Panc1 (cell line): ENCODE measurements at regions not wholly inside any gene's neighbourhood (a gene's known extent, or its start where the extent isn't known, plus 50 kb on each side); places are given as distances from the start of the nearest gene placed in this dataset.

Source experiments
- CTCF ChIP-seq: fragments of 450-650 bp; IDR thresholded peaks from 2 replicates; pipeline ENCODE4 v1.5.1; 2017; ENCODE audit warnings: mild to moderate bottlenecking
- POLR2AphosphoS5 ChIP-seq: IDR thresholded peaks from 2 replicates; pipeline ENCODE4 v1.6.1; 2012; ENCODE audit warnings: mild to moderate bottlenecking, low read depth, low read length, moderate library complexity
- SIN3A ChIP-seq: IDR thresholded peaks from 2 replicates; pipeline ENCODE4 v1.6.1; 2012; ENCODE audit warnings: low read depth, mild to moderate bottlenecking, low read length, moderate library complexity, borderline replicate concordance; ENCODE audit not compliant: insufficient read depth
- TCF7L2 ChIP-seq: IDR thresholded peaks from 2 replicates; pipeline ENCODE4 v1.6.1; 2011; ENCODE audit warnings: mild to moderate bottlenecking, low read depth, low read length, inconsistent platforms
- TF ChIP-seq, protein P1 (sequence below), 2 experiments: IDR thresholded peaks; 2 replicates each; pipeline ENCODE4 v1.6.1; 2011 to 2012; ENCODE audit warnings: low read depth in 2 of 2, control low read depth in 1 of 2, low read length in 1 of 2, mild to moderate bottlenecking in 1 of 2, moderate library complexity in 1 of 2; ENCODE audit not compliant: insufficient read depth in 1 of 2

GRCh38 chr2:2886922-2887321 lies 490.7 kb downstream of the EIPR1 start:
- TF ChIP-seq CTCF (no peak), POLR2AphosphoS5 (no peak), SIN3A (no peak), TCF7L2 (no peak)
- TF ChIP-seq, protein P1, sequence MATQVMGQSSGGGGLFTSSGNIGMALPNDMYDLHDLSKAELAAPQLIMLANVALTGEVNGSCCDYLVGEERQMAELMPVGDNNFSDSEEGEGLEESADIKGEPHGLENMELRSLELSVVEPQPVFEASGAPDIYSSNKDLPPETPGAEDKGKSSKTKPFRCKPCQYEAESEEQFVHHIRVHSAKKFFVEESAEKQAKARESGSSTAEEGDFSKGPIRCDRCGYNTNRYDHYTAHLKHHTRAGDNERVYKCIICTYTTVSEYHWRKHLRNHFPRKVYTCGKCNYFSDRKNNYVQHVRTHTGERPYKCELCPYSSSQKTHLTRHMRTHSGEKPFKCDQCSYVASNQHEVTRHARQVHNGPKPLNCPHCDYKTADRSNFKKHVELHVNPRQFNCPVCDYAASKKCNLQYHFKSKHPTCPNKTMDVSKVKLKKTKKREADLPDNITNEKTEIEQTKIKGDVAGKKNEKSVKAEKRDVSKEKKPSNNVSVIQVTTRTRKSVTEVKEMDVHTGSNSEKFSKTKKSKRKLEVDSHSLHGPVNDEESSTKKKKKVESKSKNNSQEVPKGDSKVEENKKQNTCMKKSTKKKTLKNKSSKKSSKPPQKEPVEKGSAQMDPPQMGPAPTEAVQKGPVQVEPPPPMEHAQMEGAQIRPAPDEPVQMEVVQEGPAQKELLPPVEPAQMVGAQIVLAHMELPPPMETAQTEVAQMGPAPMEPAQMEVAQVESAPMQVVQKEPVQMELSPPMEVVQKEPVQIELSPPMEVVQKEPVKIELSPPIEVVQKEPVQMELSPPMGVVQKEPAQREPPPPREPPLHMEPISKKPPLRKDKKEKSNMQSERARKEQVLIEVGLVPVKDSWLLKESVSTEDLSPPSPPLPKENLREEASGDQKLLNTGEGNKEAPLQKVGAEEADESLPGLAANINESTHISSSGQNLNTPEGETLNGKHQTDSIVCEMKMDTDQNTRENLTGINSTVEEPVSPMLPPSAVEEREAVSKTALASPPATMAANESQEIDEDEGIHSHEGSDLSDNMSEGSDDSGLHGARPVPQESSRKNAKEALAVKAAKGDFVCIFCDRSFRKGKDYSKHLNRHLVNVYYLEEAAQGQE (IDR thresholded peaks at IDR 0.05; ENCODE audit: insufficient read depth in 1 of 2, low read depth in 2 of 2, low read length in 1 of 2): no peak
